ENCODE measurements at regions not wholly inside any gene's neighbourhood (a gene's known extent, or its start where the extent isn't known, plus 50 kb on each side); places are given as distances from the start of the nearest gene placed in this dataset.

GRCh38 chr12:45669792-45670191 is 59.7 kb upstream of the ARID2 start:
- DNase-seq (ENCODE audit: low spot score): no peak

GRCh38 chr12:45670346-45671065 is 59.0 kb upstream of the ARID2 start:
- DNase-seq (ENCODE audit: low spot score): no peak

GRCh38 chr12:45671254-45671653 is 58.3 kb upstream of the ARID2 start:
- no peak for DNase-seq (ENCODE audit: low spot score)

GRCh38 chr12:45674181-45674977 is 55.1 kb upstream of the ARID2 start:
- peak; percentile 39 for DNase-seq (ENCODE audit: low spot score)

DNA sequence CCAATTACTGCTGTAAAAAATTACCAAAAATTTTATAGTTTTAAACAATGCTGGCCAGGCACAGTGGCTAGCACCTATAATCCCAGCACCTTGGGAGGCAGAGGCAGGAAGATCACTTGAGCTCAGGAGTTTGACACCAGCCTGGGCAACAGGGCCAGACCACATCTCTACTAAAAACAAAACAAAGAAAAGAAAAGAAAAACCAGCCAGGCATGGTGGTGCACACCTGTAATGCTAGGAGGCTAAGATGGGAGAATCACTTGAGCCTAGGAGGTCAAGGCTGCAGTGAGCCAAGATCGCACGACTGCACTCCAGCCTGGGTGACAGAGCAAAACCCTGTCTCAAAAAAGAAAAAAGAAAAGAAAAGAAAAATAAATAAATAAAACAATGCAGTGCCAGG is 54.0 kb upstream of the ARID2 start:
- no peak for DNase-seq (ENCODE audit: low spot score)

Data from RKO (cell line).